Liver (tissue), 8 donors: ENCODE measurements at regions not wholly inside any gene's neighbourhood (a gene's known extent, or its start where the extent isn't known, plus 50 kb on each side); places are given as distances from the start of the nearest gene placed in this dataset.

Experiments
- DNase-seq: peaks from one replicate; pipeline ENCODE4 v3.0.0-alpha.2; 2017; ENCODE audit warnings: low spot score
- H3K27ac ChIP-seq, 2 donors: one replicate each; pipeline ENCODE4 v1.7.0; 2013; ENCODE audit warnings: inconsistent platforms in 2 of 2, low read length in 2 of 2, control low read depth in 1 of 2, low read depth in 1 of 2, mild to moderate bottlenecking in 1 of 2
- H3K27me3 ChIP-seq, 4 donors: one replicate each; pipeline versions ENCODE4 v1.6.1 to v1.7.0; 2013; ENCODE audit warnings: low read length in 3 of 4, inconsistent platforms in 1 of 4, mild to moderate bottlenecking in 1 of 4, moderate library complexity in 1 of 4; ENCODE audit not compliant: control insufficient read depth in 4 of 4, insufficient read depth in 4 of 4
- H3K36me3 ChIP-seq, 4 donors: one replicate each; pipeline versions ENCODE4 v1.6.1 to v1.7.0; 2013; ENCODE audit warnings: low read length in 3 of 4, mild to moderate bottlenecking in 3 of 4, low read depth in 1 of 4, moderate library complexity in 1 of 4; ENCODE audit not compliant: control insufficient read depth in 4 of 4, insufficient read depth in 3 of 4
- H3K4me1 ChIP-seq, 4 donors: one replicate each; pipeline versions ENCODE4 v1.6.1 to v1.7.0; 2013; ENCODE audit warnings: low read length in 3 of 4, mild to moderate bottlenecking in 3 of 4, moderate library complexity in 1 of 4; ENCODE audit not compliant: control insufficient read depth in 4 of 4, insufficient read depth in 4 of 4
- H3K4me3 ChIP-seq, 3 donors: one replicate each; pipeline versions ENCODE4 v1.6.1 to v1.7.0; 2013; ENCODE audit warnings: low read length in 3 of 3, control low read depth in 1 of 3, low read depth in 1 of 3, mild to moderate bottlenecking in 1 of 3
- H3K9ac ChIP-seq, 2 donors: one replicate each; pipeline ENCODE4 v1.7.0; 2013; ENCODE audit warnings: low read length in 2 of 2, mild to moderate bottlenecking in 2 of 2, moderate library complexity in 2 of 2, control low read depth in 1 of 2, low read depth in 1 of 2
- H3K9me3 ChIP-seq, 4 donors: one replicate each; pipeline versions ENCODE4 v1.6.1 to v1.7.0; 2013; ENCODE audit warnings: low read length in 3 of 4; ENCODE audit not compliant: control insufficient read depth in 4 of 4
- EGR1 ChIP-seq, 2 donors: IDR thresholded peaks; 2 replicates each; pipeline ENCODE4 v1.6.1; 2016 to 2018; ENCODE audit warnings: antibody characterized with exemption in 2 of 2, low read depth in 2 of 2
- FOXA1 ChIP-seq: IDR thresholded peaks from 2 replicates; pipeline ENCODE4 v1.6.1; 2016; ENCODE audit warnings: antibody characterized with exemption
- FOXA2 ChIP-seq: IDR thresholded peaks from 2 replicates; pipeline ENCODE4 v1.6.1; 2016; ENCODE audit warnings: antibody characterized with exemption
- GABPA ChIP-seq, 2 donors: IDR thresholded peaks in 1 of 2; conservative IDR thresholded peaks in 1 of 2; 2 replicates each; pipeline ENCODE4 v1.6.1; 2016; ENCODE audit warnings: antibody characterized with exemption in 2 of 2, mild to moderate bottlenecking in 1 of 2, moderate library complexity in 1 of 2
- HNF4A ChIP-seq, 2 donors: conservative IDR thresholded peaks; 2 replicates each; pipeline ENCODE4 v1.6.1; 2016; ENCODE audit warnings: antibody characterized with exemption in 2 of 2, mild to moderate bottlenecking in 2 of 2
- JUND ChIP-seq, 2 donors: IDR thresholded peaks; 2 replicates each; pipeline ENCODE4 v1.6.1; 2016; ENCODE audit warnings: antibody characterized with exemption in 2 of 2
- NR2F2 ChIP-seq: IDR thresholded peaks from 2 replicates; pipeline ENCODE4 v1.6.1; 2016; ENCODE audit warnings: antibody characterized with exemption
- RAD21 ChIP-seq, 2 donors: IDR thresholded peaks; 2 replicates each; pipeline ENCODE4 v1.6.1; 2016; ENCODE audit warnings: antibody characterized with exemption in 2 of 2, mild to moderate bottlenecking in 2 of 2
- RXRA ChIP-seq, 2 donors: IDR thresholded peaks; 2 replicates each; pipeline ENCODE4 v1.6.1; 2017 to 2018; ENCODE audit warnings: antibody characterized with exemption in 2 of 2, mild to moderate bottlenecking in 1 of 2
- SP1 ChIP-seq: IDR thresholded peaks from 2 replicates; pipeline ENCODE4 v1.6.1; 2018; ENCODE audit warnings: antibody characterized with exemption, mild to moderate bottlenecking
- TAF1 ChIP-seq: conservative IDR thresholded peaks from 2 replicates; pipeline ENCODE4 v1.6.1; 2016; ENCODE audit warnings: antibody characterized with exemption, mild to moderate bottlenecking
- YY1 ChIP-seq: IDR thresholded peaks from 2 replicates; pipeline ENCODE4 v1.6.1; 2016; ENCODE audit warnings: antibody characterized with exemption, mild to moderate bottlenecking
- WGBS: extraction: QIAGEN DNeasy Blood & Tissue Kit; methylation state at CpG from one replicate; pipeline ENCODE4 v1.1.7; 2013; 5-methylcytosine and 5-hydroxymethylcytosine counted together
- TF ChIP-seq, protein P1 (sequence below): IDR thresholded peaks from 2 replicates; pipeline ENCODE4 v1.6.1; 2016; ENCODE audit warnings: antibody characterized with exemption
- TF ChIP-seq, protein P2 (sequence below): fragments of 150-350 bp; IDR thresholded peaks from 2 replicates; pipeline ENCODE4 v1.5.1; 2017; ENCODE audit warnings: improper control_type of control experiment, low read depth, low read length; ENCODE audit not compliant: missing input control
- TF ChIP-seq, protein P3 (sequence below): IDR thresholded peaks from 2 replicates; pipeline ENCODE4 v1.6.1; 2016; ENCODE audit warnings: antibody characterized with exemption, mild to moderate bottlenecking
- TF ChIP-seq, protein P4 (sequence below): IDR thresholded peaks from 2 replicates; pipeline ENCODE4 v1.6.1; 2016; ENCODE audit warnings: antibody characterized with exemption
- donor health status: healthy.
- donor health status: healthy.
- donor health status: healthy.
- donor health status: healthy.
- donor health status: healthy.

DNA sequence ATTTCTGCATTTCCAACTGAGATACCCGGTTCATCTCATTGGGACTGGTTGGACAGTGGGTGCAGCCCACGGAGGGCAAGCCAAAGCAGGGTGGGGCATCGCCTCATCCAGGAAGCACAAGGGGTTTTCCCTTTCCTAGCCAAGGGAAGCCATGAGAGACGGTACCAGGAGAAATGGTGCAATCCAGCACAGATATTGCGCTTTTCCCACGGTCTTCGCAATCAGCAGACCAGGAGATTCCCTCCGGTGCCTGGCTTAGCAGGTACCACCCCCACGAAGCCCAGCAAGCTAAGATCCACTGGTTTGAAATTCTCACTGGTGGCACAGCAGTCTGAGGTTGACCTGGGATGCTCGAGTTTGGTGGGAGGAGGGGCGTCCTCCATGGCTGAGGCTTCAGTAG, 527.0 kb downstream of the TLE1 start:
- TF ChIP-seq YY1 (no peak), RXRA (IDR thresholded peaks at IDR 0.05) (no peak), FOXA2 (no peak), SP1 (no peak), RAD21 (IDR thresholded peaks at IDR 0.05) (no peak), HNF4A (conservative IDR thresholded peaks at IDR 0.05) (no peak), EGR1 (IDR thresholded peaks at IDR 0.05; ENCODE audit: low read depth in 2 of 2) (no peak), GABPA (IDR thresholded peaks at IDR 0.05 in 1 of 2, conservative IDR thresholded peaks at IDR 0.05 in 1 of 2) (no peak), TAF1 (no peak), JUND (IDR thresholded peaks at IDR 0.05) (no peak), FOXA1 (no peak), NR2F2 (no peak)
- TF ChIP-seq, protein P1, sequence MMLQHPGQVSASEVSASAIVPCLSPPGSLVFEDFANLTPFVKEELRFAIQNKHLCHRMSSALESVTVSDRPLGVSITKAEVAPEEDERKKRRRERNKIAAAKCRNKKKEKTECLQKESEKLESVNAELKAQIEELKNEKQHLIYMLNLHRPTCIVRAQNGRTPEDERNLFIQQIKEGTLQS: no peak
- TF ChIP-seq, protein P2, sequence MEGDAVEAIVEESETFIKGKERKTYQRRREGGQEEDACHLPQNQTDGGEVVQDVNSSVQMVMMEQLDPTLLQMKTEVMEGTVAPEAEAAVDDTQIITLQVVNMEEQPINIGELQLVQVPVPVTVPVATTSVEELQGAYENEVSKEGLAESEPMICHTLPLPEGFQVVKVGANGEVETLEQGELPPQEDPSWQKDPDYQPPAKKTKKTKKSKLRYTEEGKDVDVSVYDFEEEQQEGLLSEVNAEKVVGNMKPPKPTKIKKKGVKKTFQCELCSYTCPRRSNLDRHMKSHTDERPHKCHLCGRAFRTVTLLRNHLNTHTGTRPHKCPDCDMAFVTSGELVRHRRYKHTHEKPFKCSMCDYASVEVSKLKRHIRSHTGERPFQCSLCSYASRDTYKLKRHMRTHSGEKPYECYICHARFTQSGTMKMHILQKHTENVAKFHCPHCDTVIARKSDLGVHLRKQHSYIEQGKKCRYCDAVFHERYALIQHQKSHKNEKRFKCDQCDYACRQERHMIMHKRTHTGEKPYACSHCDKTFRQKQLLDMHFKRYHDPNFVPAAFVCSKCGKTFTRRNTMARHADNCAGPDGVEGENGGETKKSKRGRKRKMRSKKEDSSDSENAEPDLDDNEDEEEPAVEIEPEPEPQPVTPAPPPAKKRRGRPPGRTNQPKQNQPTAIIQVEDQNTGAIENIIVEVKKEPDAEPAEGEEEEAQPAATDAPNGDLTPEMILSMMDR: no peak
- TF ChIP-seq, protein P3, sequence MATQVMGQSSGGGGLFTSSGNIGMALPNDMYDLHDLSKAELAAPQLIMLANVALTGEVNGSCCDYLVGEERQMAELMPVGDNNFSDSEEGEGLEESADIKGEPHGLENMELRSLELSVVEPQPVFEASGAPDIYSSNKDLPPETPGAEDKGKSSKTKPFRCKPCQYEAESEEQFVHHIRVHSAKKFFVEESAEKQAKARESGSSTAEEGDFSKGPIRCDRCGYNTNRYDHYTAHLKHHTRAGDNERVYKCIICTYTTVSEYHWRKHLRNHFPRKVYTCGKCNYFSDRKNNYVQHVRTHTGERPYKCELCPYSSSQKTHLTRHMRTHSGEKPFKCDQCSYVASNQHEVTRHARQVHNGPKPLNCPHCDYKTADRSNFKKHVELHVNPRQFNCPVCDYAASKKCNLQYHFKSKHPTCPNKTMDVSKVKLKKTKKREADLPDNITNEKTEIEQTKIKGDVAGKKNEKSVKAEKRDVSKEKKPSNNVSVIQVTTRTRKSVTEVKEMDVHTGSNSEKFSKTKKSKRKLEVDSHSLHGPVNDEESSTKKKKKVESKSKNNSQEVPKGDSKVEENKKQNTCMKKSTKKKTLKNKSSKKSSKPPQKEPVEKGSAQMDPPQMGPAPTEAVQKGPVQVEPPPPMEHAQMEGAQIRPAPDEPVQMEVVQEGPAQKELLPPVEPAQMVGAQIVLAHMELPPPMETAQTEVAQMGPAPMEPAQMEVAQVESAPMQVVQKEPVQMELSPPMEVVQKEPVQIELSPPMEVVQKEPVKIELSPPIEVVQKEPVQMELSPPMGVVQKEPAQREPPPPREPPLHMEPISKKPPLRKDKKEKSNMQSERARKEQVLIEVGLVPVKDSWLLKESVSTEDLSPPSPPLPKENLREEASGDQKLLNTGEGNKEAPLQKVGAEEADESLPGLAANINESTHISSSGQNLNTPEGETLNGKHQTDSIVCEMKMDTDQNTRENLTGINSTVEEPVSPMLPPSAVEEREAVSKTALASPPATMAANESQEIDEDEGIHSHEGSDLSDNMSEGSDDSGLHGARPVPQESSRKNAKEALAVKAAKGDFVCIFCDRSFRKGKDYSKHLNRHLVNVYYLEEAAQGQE: no peak
- TF ChIP-seq, protein P4, sequence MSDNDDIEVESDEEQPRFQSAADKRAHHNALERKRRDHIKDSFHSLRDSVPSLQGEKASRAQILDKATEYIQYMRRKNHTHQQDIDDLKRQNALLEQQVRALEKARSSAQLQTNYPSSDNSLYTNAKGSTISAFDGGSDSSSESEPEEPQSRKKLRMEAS: no peak
- no peaks in the 10 kb centered on the region for H3K9me3 ChIP-seq
- no peaks in the 10 kb centered on the region for H3K4me1 ChIP-seq
- WGBS: 82% methylated on average over 11 of the region's 11 CpGs
- H3K27me3 ChIP-seq: no peaks in the 10 kb centered on the region
- no peak overlapping the region for H3K4me3 ChIP-seq
- H3K27ac ChIP-seq: no peak overlapping the region
- no peak for DNase-seq
- no peak overlapping the region for H3K9ac ChIP-seq
- H3K36me3 ChIP-seq: no peaks in the 10 kb centered on the region

DNA sequence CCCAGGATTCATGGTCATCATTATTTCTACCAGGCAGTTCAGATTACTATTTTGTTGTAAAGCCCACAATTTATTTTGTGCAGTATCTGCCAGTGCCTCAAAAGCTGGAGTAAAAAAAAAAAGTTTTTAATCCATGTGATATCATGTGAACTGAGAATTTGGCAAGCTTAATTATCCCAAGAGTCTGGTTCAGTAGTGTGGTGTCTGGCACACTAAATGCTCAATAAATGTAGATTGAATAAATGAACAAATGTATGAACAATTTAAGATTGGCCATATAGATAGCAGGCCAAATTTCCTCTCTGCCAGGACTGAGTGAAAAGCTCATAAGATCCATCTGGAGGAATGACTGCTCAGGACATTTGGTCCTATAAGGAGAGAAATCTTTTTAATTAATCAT, 533.0 kb downstream of the TLE1 start:
- TF ChIP-seq RXRA (IDR thresholded peaks at IDR 0.05) (no peak), JUND (IDR thresholded peaks at IDR 0.05) (no peak), HNF4A (conservative IDR thresholded peaks at IDR 0.05) (no peak)
- H3K4me3 ChIP-seq: no peak overlapping the region
- H3K36me3 ChIP-seq: no peaks in the 10 kb centered on the region
- H3K27ac ChIP-seq: no peak overlapping the region
- no peak overlapping the region for H3K9ac ChIP-seq
- DNase-seq: no peak
- no peaks in the 10 kb centered on the region for H3K27me3 ChIP-seq
- H3K4me1 ChIP-seq: no peaks in the 10 kb centered on the region
- H3K9me3 ChIP-seq: peaks cover 0 to 2% (median 0%) of the 10 kb centered on the region in 4 donors
